HG03175 (cell line): ENCODE measurements at regions not wholly inside any gene's neighbourhood (a gene's known extent, or its start where the extent isn't known, plus 50 kb on each side); places are given as distances from the start of the nearest gene placed in this dataset.
"Not testable (repeated sequence)": the region's sequence is repeated elsewhere in the genome, so short reads cannot be mapped to it uniquely, and the experiment has no call there.

Experiments
- ATAC-seq: cut with Tn5 transposase; IDR thresholded peaks from one replicate; pipeline ENCODE4 v1.9.1; 2021; ENCODE audit warnings: mild to moderate bottlenecking, moderate library complexity; ENCODE audit not compliant: unreplicated experiment

DNA sequence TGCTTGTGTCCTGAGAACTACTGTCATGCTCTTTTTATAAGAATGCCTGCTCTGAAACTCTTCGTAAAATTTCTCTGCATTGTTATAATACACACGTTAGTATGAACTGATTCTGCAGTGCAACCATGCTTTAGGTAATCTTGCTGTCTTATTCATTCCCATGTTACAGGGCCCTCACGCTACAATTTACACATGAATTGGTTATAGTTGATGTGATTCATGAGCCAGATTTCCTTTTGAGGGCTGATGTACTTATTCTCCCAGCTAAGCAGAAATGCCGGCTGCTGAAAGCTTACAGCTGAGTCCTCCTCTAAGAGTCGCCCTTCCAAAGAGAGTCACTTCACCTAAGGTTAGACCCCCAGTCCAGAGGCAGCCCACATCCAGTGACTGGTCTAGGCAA, 233.5 kb upstream of the PCSK5 start:
- ATAC-seq, result no peak

DNA sequence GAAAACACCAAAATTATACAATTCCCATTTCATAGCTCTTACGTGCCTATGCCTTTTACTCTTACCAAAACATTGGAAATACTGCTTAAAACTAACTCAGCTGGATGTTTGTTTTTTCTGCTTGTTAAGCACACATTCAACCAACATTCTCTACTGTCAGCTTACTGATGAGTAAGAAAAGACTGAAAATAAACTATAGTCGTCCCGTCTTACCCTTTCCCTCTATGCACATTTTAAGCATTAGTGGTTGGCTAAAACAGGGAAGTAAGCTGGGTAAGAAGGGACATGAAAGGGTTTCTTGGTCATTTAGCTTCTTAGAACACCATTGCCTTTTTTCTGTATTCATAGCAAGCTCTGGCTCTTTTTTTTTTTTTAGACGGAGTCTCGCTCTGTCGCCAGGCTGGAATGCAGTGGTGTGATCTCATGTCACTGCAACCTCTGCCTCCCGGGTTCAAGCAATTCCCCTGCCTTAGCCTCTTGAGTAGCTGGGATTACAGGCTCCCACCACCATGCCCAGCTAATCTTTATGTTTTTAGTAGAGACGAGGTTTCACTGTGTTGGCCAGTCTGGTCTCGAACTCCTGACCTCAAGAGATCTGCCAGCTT, 232.1 kb upstream of the PCSK5 start:
- ATAC-seq, result no peak

DNA sequence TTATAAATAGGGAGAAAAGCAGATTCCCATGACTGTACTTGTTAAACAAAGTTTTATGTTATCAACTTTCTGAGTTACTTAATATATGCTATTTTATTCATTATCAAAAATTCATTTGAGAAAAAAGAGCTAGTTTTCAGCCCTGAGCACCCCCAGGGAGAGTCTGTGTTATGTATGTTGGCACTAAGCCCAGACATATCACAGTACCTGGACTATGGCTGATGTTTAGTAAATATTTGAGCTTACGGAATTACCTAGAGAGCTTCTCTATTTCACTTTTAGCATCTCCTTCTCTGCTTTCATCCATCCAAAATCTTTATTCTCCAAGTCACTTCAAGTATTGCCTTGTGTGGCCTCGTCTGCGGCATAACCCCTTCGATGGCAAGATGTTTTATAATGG, 225.9 kb upstream of the PCSK5 start:
- ATAC-seq, result no peak

DNA sequence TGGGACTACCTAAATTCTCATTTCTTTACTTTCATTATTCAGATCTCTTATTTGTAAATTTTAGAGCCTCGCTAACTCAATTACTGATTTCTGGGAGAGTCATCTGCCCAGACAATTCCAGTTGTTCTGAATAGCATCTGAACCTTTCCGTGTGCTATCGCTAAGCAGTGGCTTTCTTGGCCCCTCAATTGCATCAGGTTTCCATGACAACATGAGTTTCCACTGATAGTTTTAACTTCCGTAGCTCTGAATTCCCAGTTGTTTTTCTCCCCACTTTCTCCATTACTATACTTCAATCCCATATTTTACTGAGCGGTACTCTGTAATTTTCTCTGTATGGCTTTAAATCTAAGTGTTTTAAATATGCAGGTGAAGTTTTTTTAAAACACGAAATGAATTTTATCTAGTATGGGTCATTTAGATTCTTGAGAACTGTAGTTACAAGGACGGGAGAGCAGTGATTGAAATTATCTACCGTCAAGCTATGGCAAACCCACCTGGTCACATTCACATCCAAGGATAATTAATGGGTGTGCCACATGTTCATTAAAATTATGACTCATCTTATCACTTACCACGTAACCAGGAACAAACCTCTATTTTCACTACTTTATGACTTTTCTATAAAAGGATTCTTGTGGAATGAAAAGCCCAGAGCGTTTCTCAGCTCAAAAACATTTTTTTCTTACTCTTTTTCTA, 223.5 kb upstream of the PCSK5 start:
- no peak for ATAC-seq

DNA sequence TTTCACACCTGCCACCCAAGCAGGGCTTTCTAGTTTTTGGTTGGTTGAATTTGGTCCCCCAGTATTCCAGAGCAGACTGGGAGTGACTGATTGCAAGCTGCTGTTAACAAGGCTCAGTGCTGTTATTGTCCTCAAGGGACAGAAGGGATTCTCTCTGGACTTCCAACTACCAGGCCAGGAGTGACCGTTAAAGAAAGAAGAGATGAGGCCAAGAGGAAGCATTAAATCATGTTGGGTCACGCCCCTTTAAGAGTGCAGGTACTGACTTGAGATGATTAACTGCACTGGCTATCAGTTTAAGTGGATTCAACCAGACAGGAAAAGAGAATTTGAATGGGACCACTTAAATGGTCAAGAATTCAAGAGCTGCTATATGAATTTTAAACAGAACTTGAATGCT, 220.8 kb upstream of the PCSK5 start:
- no peak for ATAC-seq

DNA sequence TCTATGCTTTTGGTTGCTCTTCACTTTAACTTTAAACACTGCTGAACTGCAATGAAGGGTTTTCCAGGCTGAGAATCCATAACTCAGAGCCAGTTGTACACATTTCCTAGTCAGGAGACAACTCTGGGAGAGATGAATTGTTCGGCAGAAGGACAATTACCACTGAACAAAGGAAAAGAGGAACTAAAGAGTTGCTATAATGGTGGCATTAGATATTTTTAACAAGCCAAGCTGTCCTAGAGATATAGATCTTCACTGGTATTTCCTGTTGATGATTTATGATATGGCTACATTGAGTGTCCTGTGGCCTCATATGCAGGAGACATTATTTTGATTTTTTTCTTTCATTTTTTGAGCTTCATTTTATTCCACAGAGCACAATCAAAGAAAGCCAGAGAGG, 219.1 kb upstream of the PCSK5 start:
- no peak for ATAC-seq

DNA sequence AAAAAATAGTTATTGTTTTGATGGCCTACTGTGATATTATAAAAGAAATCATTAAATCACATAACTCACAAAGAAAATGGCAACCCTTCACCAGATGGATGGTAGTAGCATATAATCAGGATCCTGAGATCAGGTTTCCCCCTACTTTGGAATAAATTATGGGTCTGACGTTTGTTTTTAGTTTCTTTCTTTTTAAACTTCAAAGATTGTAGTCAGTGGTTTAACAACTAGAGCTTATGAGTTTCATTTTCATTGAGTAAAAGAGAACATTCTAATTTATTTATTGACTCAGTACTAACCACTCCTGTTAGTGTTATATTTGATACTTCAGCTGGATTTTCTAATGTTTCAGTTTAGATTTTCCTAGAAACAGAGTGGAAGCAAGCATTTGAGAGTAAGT, 218.0 kb upstream of the PCSK5 start:
- ATAC-seq, result no peak

DNA sequence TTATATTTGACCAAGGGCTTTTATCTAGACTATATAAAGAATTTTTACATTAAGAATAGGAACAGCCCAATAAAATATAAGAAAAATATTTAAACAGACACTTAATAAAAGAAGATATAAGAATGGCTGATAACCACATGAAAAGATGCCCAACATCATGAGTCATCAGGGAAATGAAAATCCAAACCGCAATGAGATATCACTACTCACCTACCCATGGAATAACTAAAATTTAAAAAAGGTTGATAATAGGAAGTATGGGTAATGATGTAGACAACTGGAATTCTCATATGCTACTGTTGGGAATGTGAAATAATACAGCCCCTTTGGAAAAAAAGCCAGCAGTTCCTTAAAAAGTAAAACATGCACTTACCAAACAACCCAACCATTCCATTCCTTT, 206.9 kb upstream of the PCSK5 start:
- no peak for ATAC-seq

DNA sequence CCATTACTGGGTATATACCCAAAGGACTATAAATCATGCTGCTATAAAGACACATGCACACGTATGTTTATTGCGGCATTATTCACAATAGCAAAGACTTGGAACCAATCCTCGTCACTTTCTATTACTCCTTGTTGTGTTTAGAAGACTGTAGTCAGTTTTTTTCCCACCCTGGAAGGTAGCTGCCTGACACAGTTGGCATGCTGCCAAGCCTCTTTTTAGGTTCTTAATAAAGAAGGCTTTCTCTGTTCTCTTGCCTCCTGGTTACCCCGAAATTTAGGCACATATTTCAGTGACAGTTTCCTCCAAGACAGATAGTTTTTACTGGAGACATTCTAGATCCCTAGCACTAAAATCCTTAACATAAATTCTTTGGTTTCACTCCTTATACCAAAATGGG, 205.4 kb upstream of the PCSK5 start:
- ATAC-seq, result no peak

DNA sequence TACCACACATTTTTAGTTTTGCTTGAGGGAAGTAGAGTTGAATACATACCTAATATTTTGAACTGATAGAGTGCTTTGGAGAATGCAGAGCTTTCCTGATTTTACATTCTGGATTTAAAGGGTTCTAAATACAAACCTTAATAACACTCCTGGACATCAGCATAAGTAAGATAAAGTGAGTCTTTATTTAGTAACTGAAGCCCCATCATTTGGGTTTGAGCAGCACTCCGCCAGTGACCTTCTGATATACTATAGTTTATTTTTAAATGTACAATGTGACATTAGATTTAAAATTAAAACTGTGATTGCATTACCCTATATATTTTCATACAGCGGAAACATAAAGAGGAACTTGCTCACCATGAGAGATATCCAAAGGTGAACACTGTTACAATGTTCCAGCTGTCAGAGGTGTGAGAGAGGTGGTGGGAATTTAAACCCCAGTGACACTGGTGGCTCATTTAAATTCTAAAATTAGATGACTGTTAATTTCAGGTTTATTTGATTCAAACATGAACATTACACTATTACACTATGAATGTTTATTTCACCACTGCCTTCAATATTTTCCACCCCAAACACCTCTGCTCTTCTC, 203.0 kb upstream of the PCSK5 start:
- no peak for ATAC-seq

DNA sequence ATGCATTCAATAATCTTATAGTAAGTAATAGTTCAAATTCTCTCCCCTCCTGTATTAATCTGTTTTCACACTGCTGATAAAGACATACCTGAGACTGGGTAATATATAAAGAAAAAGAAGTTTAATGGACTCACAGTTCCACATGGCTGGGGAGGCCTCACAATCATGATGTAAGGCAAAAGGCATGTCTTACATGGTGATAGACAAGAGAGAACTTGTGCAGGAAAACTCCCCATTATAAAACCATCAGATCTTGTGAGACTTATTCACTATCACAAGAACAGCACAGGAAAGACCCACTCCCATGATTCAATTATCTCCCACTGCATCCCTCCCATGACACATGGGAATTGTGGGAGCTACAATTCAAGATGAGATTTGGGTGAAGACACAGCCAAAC, 199.9 kb upstream of the PCSK5 start:
- not testable (repeated sequence) for ATAC-seq

DNA sequence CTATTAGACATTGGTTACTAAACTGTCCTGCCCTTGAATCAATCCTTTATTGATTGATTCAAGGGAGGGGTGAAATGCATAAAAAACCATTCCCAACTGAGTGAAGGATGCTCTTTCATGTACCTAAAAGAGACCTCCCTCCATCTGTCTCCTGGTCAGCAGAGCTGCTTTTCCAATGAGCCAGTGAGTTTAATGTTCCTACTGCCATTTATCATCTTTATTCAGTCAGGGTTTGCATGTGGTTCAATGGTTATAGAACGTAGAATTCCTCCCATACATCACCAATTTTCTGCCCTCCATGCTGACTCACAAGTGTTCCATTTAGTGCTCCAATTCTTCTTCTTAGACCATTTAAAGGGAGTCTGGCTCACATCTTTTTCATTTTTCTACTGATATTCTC, 199.1 kb upstream of the PCSK5 start:
- no peak for ATAC-seq

DNA sequence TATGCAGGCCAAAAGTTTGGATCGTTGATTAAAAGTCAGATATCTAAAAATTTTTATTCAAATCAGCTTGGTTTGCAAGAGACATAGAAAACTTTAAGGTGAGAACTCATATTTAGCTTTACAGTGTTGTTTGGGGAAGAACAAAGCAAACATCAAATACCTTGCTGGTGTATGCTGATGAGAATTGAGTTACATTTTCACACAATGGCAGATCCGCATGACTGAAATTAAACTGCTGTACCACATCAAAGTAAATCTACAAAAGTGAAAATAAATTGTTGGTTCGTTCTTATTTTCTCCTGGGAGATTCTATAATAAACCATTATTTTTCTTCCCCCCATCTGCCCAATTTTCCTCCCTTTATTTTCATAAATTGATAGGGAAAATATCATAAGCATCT, 198.2 kb upstream of the PCSK5 start:
- no peak for ATAC-seq

DNA sequence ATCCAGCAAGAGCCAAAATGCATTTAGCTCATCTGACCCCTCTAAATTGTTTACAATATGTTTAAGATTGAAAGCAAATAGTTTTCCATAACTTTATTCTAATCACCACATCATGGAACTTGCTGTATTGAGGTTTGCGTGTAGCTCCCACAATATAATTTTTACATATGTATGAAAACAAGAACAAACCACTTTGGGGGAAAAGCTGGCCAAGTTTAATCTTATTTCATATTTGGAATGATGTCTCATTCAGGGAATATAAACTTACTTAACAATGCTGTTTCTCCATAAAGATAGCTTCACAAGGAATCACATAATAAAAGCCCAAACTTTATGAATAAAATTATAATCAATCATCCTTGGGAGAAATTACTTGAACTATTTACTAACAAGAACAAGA, 194.6 kb upstream of the PCSK5 start:
- no peak for ATAC-seq

DNA sequence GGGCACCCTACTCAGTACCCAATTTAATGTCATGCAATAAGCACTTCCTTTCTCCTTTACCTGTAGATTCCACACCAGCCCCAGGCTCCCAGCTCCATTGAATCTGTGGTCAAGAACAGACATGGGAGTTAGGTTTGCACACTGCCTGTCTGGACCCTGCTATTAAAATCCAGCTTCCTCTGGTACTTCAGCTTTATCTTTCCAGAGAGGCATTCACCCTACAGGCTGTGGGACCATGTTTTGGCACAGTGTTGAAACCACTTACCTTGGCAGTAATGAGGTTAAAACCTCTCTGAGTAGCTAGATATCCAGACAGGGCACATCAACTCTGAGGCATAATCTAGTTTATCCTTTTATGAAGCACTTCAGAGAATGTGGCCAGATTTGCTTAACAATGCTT, 191.5 kb upstream of the PCSK5 start:
- ATAC-seq, result no peak

DNA sequence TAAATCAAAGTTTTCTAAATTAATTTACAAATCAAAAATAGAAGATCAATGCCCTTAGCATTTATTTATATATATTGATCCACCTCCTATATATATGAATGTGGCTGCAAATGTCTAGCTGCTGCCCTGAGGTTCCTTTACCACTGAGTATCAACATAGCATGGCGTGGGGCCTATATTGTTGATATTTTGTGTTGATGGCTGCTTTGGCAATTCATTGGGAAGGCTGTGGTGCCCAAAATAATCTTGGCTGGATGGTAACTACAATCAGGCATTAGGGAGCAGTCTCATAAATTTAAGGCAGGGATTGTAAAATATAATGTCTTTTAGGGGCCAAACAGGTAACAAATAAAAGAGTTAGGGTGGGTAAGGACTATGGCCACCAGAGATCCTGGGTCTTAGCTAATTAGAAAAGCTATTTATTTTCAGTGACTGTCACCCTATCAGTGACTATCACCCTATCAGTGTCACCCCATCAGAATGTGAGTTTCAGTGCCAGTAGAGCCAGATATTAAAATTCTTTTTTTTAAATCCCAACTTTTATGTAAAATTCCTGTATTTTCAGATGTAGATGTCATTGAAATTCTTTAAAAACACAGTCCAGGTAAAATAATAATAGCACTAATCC, 190.7 kb upstream of the PCSK5 start:
- no peak for ATAC-seq

DNA sequence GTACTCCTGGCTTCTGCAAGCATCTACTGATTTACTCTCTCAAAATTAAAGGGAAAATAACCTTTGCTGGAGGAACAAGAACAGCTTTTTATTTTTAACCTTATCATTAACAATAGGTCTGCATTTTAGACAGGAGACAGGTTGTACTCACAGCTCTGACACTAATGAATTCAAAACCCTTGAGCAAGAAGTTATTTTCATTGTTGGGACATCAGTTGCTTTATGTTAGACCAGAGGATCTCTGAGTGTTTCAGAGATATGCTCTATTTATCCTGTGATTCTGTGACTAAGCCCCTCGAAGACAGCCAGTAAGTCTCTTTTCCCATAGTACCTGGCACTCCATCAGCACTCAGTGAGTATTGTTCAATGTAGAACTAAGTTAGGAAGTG, 190.2 kb upstream of the PCSK5 start:
- no peak for ATAC-seq

DNA sequence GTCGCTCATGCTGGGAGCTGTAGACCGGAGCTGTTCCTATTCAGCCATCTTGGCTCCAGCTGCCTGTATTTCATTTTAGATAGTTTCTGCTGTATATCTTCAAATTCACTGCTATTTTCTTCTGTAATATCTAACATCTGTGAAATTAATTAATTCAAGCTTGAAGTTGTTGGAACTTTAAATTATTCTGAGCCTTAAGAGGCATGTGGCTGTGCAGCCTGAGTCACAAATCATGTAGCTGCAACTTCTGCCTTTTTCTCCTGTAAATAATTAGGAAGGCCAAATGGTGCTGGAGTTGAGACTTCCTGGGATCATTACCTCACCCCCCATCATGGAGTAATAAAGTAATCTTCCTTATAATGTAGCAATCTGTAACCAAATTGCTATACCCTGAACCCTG, 183.3 kb upstream of the PCSK5 start:
- ATAC-seq, result no peak

DNA sequence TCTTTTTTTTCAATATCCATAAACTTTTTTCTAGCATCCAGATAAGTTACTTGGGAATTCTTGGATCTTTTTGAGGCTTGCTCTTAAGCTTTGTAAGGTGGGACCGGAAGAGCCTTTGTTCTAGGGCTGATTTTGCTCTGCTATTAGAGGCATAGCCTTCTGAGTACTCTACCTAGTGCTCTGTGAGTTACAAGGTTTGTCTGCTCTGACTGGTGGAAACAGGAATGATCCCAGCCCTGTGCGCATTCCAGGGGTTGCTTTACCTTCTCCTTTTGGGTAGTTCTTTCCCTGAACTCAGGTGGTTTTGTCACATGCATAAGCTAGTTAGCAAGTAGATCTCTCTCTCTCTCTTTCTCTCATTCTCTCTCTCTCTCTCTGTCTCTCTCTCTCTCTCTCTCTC, 180.8 kb upstream of the PCSK5 start:
- no peak for ATAC-seq

DNA sequence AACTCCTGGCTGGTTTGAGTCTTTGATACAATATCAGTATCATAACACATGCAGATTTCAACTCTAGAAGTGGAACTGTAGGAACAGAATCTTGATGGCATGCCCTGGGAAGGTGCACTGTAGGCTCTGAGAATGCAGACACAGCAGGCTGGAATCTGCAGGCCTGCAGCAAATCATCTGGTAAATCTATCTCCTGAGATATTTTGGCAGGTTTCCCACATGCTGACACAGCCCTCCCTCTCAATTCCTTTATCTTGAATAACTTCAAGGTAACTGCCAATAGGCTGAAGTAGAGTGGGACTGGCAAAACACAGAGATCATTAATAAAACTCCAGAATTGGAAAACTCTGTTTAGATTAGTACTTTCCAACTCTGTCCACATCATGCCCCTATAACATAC, 177.8 kb upstream of the PCSK5 start:
- no peak for ATAC-seq

DNA sequence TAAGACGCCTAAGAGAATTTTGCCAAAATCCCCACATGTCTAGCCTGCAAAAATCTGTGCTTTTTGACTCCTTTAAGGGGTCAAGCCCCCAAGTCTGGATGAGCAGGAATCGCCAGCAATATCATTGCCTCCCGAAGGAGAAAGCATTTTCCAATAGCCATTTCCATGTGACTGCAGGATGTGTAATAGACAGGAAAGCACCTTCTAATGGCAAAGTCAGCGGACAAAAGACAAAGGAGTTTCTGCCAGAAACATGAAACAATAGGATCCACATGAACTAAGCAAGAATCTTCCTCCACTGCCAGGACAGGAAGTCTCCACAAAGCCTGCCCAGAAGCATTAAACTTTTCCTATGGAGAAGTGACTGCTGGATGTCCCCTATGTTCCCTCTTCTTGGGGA, 177.1 kb upstream of the PCSK5 start:
- ATAC-seq, result no peak

DNA sequence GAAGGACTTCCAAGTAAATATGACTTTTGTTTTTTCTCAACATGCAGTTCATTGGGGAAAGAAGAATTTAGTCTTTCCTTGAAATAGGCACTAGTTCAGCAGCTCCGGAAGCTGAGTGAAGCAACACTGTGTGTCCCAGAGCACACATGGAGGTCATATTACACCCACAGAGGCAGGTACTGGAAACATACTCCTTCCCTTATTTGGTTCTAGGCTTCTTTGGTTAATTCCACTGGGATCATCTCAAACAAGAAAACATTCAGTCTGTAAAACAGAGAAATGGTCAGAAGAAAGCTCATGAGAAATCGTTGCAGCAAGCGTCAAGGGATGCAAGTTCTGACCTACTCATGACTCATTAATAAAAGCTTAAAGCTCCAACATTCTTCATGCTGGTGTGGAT, 175.1 kb upstream of the PCSK5 start:
- ATAC-seq, result no peak
